ENCODE measurements at regions not wholly inside any gene's neighbourhood (a gene's known extent, or its start where the extent isn't known, plus 50 kb on each side); places are given as distances from the start of the nearest gene placed in this dataset.

DNA sequence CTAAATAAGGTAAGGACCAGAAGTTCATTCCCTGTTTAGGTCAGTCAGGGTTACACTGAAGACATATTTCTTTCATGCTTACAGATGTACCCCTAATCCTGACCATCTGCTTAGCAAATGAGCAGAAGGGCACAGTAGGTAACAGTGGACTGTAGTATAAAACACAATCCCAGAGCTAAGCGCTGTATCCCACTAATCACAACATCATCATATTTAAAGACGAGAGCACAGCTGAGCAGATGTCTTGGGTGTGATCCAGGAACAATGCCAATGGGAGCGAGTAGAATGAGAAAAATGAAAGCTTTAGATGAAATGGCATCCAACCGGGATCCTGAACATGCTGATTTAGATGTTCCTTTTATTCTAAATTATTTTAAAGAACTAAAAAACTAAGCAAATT, 213.4 kb downstream of the CCER1 start:
- no peak for TF ChIP-seq POLR2AphosphoS5 (IDR thresholded peaks at IDR 0.05; ENCODE audit: insufficient read depth in 1 of 2, low read depth in 1 of 2)
- TF ChIP-seq, protein P1, sequence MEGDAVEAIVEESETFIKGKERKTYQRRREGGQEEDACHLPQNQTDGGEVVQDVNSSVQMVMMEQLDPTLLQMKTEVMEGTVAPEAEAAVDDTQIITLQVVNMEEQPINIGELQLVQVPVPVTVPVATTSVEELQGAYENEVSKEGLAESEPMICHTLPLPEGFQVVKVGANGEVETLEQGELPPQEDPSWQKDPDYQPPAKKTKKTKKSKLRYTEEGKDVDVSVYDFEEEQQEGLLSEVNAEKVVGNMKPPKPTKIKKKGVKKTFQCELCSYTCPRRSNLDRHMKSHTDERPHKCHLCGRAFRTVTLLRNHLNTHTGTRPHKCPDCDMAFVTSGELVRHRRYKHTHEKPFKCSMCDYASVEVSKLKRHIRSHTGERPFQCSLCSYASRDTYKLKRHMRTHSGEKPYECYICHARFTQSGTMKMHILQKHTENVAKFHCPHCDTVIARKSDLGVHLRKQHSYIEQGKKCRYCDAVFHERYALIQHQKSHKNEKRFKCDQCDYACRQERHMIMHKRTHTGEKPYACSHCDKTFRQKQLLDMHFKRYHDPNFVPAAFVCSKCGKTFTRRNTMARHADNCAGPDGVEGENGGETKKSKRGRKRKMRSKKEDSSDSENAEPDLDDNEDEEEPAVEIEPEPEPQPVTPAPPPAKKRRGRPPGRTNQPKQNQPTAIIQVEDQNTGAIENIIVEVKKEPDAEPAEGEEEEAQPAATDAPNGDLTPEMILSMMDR (IDR thresholded peaks at IDR 0.05) = no peak

All from vagina (tissue), 2 donors.